H9 (cell line): ENCODE measurements at regions not wholly inside any gene's neighbourhood (a gene's known extent, or its start where the extent isn't known, plus 50 kb on each side); places are given as distances from the start of the nearest gene placed in this dataset.

Experiments used
- DNase-seq: peaks from one replicate; pipeline ENCODE4 v3.0.0-alpha.2; 2017
- H2AFZ ChIP-seq: one replicate; pipeline ENCODE4 v1.6.1; 2013; ENCODE audit warnings: mild to moderate bottlenecking, low read length, control low read depth, moderate library complexity
- H2AK5ac ChIP-seq: 2 replicates; pipeline ENCODE4 v1.6.1; 2013; ENCODE audit warnings: low read length, control low read depth, mixed read lengths; ENCODE audit not compliant: insufficient read length
- H2BK120ac ChIP-seq: one replicate; pipeline ENCODE4 v1.6.1; 2013; ENCODE audit warnings: low read depth, mild to moderate bottlenecking, low read length, control low read depth, inconsistent platforms; ENCODE audit not compliant: poor library complexity, severe bottlenecking
- H2BK12ac ChIP-seq: 2 replicates; pipeline ENCODE4 v1.6.1; 2013; ENCODE audit warnings: low read length, control low read depth, mixed read lengths, low read depth; ENCODE audit not compliant: insufficient read length
- H2BK15ac ChIP-seq: 2 replicates; pipeline ENCODE4 v1.6.1; 2013; ENCODE audit warnings: low read depth, low read length, control low read depth
- H2BK20ac ChIP-seq: one replicate; pipeline ENCODE4 v1.6.1; 2013; ENCODE audit warnings: low read depth, mild to moderate bottlenecking, low read length, control low read depth, inconsistent platforms; ENCODE audit not compliant: poor library complexity, severe bottlenecking
- H2BK5ac ChIP-seq: 2 replicates; pipeline ENCODE4 v1.6.1; 2013; ENCODE audit warnings: low read length, control low read depth, mixed read lengths; ENCODE audit not compliant: insufficient read length
- H3K14ac ChIP-seq: 2 replicates; pipeline ENCODE4 v1.6.1; 2013; ENCODE audit warnings: low read length, control low read depth; ENCODE audit not compliant: insufficient read depth
- H3K18ac ChIP-seq: 2 replicates; pipeline ENCODE4 v1.6.1; 2013; ENCODE audit warnings: low read depth, mild to moderate bottlenecking, mixed read lengths, low read length, control low read depth; ENCODE audit not compliant: insufficient read length
- H3K23ac ChIP-seq: 2 replicates; pipeline ENCODE4 v1.6.1; 2013; ENCODE audit warnings: low read length, control low read depth, mixed read lengths, low read depth; ENCODE audit not compliant: insufficient read length
- H3K23me2 ChIP-seq: 2 replicates; pipeline ENCODE4 v1.6.1; 2013; ENCODE audit warnings: low read depth, mild to moderate bottlenecking, mixed read lengths, low read length, control low read depth; ENCODE audit not compliant: insufficient read length, poor library complexity, severe bottlenecking
- H3K27ac ChIP-seq: 2 replicates; pipeline ENCODE4 v1.5.1; 2013; ENCODE audit warnings: low read length, control low read depth, mixed read lengths, low read depth; ENCODE audit not compliant: insufficient read length
- H3K27me3 ChIP-seq: 2 replicates; pipeline ENCODE4 v1.6.1; 2013; ENCODE audit warnings: low read length, control low read depth, inconsistent platforms; ENCODE audit not compliant: insufficient read depth
- H3K4ac ChIP-seq: 2 replicates; pipeline ENCODE4 v1.6.1; 2013; ENCODE audit warnings: low read depth, mild to moderate bottlenecking, control low read depth, inconsistent platforms, low read length, moderate library complexity
- H3K4me1 ChIP-seq: 2 replicates; pipeline ENCODE4 v1.6.1; 2013; ENCODE audit warnings: low read length, control low read depth, inconsistent platforms; ENCODE audit not compliant: insufficient read depth
- H3K4me2 ChIP-seq: 2 replicates; pipeline ENCODE4 v1.6.1; 2013; ENCODE audit warnings: low read length, control low read depth, mixed read lengths; ENCODE audit not compliant: insufficient read length, insufficient read depth
- H3K56ac ChIP-seq: 2 replicates; pipeline ENCODE4 v1.6.1; 2013; ENCODE audit warnings: low read depth, mild to moderate bottlenecking, mixed read lengths, low read length, control low read depth; ENCODE audit not compliant: insufficient read length
- H3K79me1 ChIP-seq: 2 replicates; pipeline ENCODE4 v1.6.1; 2013; ENCODE audit warnings: low read depth, mild to moderate bottlenecking, moderate library complexity, low read length, control low read depth, inconsistent platforms; ENCODE audit not compliant: insufficient read depth, poor library complexity, severe bottlenecking
- H3K79me2 ChIP-seq: 2 replicates; pipeline ENCODE4 v1.6.1; 2013; ENCODE audit warnings: low read length, control low read depth, inconsistent platforms; ENCODE audit not compliant: insufficient read depth
- H3K9ac ChIP-seq: 2 replicates; pipeline ENCODE4 v1.6.1; 2013; ENCODE audit warnings: low read length, control low read depth, mixed read lengths; ENCODE audit not compliant: insufficient read length; ENCODE audit errors: extremely low read depth
- H3K9me3 ChIP-seq: one replicate; pipeline ENCODE4 v1.6.1; 2013; ENCODE audit warnings: low read depth, low read length, inconsistent platforms; ENCODE audit not compliant: control insufficient read depth
- H3T11ph ChIP-seq: one replicate; pipeline ENCODE4 v1.6.1; 2013; ENCODE audit warnings: mild to moderate bottlenecking, low read length, control low read depth, inconsistent platforms
- H4K20me1 ChIP-seq: one replicate; pipeline ENCODE4 v1.6.1; 2013; ENCODE audit not compliant: control insufficient read depth, insufficient read length, insufficient read depth
- H4K5ac ChIP-seq: 2 replicates; pipeline ENCODE4 v1.6.1; 2013; ENCODE audit warnings: low read depth, mild to moderate bottlenecking, mixed read lengths, low read length, control low read depth; ENCODE audit not compliant: insufficient read length
- H4K8ac ChIP-seq: replicated peaks from 2 replicates; pipeline ENCODE4 v1.6.1; 2013; ENCODE audit warnings: low read length, control low read depth, mixed read lengths, low read depth; ENCODE audit not compliant: insufficient read length
- H4K91ac ChIP-seq: 2 replicates; pipeline ENCODE4 v1.6.1; 2013; ENCODE audit warnings: low read depth, mild to moderate bottlenecking, moderate library complexity, mixed read lengths, low read length, control low read depth; ENCODE audit not compliant: insufficient read length
- H3K27ac Mint-ChIP-seq, 3 experiments: 2 replicates in 2 of 3; 3 replicates in 1 of 3; pipeline ENCODE4 v1.8.0; 2020 to 2021; ENCODE audit warnings: mixed read lengths in 3 of 3, mild to moderate bottlenecking in 1 of 3, moderate library complexity in 1 of 3
- H3K27me3 Mint-ChIP-seq: 2 replicates; pipeline ENCODE4 v1.8.0; 2021; ENCODE audit warnings: low read depth, mild to moderate bottlenecking, moderate library complexity, mixed read lengths
- H3K36me3 Mint-ChIP-seq, 3 experiments: 2 replicates in 2 of 3; 3 replicates in 1 of 3; pipeline ENCODE4 v1.8.0; 2020 to 2021; ENCODE audit warnings: low read depth in 3 of 3, mixed read lengths in 3 of 3; ENCODE audit not compliant: insufficient read depth in 1 of 3
- H3K4me1 Mint-ChIP-seq, 2 experiments: 2 replicates each; pipeline ENCODE4 v1.8.0; 2020; ENCODE audit warnings: mixed read lengths in 2 of 2
- H3K4me3 Mint-ChIP-seq, 2 experiments: 2 replicates in 1 of 2; 3 replicates in 1 of 2; pipeline ENCODE4 v1.8.0; 2020 to 2021; ENCODE audit warnings: mild to moderate bottlenecking in 2 of 2, mixed read lengths in 2 of 2, moderate library complexity in 1 of 2
- H3K9me3 Mint-ChIP-seq, 2 experiments: 2 replicates in 1 of 2; 3 replicates in 1 of 2; pipeline ENCODE4 v1.8.0; 2020; ENCODE audit warnings: mild to moderate bottlenecking in 2 of 2, mixed read lengths in 2 of 2, moderate library complexity in 1 of 2
- WGBS: extraction: QIAGEN DNeasy Blood & Tissue Kit; methylation state at CpG from one replicate; pipeline ENCODE4 v1.1.7; 2013; ENCODE audit warnings: missing lambda C conversion rate, low lambda C conversion rate, mixed read lengths; ENCODE audit not compliant: insufficient read length; ENCODE audit errors: extremely low coverage; 5-methylcytosine and 5-hydroxymethylcytosine counted together
- TF ChIP-seq, protein P1 (sequence below): fragments of 200-600 bp; sonication (generic); conservative IDR thresholded peaks from 3 replicates; pipeline ENCODE4 v1.8.0; 2021; ENCODE audit warnings: antibody characterized with exemption, mild to moderate bottlenecking

DNA sequence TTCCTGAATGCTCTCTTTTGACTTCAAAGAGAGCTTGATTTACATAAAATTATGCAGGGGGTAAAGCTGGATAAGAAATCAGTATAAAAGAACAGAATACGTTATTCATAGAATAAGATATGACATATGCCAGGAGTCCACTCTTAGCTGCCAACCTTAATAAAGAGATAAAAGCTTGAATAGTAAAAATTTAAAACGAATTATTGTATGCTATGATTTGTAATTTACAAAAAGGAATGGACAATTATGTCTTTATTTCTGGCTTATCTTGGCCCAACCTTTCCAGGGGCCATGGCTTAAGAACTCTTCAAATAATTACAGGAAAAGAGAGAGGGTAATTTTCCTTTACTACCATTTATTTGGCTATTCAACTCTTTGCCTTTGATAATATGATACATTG lies 192.2 kb upstream of the ITM2A start:
- no CpG with 5 or more reads among the region's 2 CpGs for WGBS
- H3K23me2 ChIP-seq, result no peaks in the 10 kb centered on the region
- H4K5ac ChIP-seq, result no peak overlapping the region
- Mint-ChIP-seq H3K27ac (no peak overlapping the region), H3K36me3 (peaks cover 0 to 7% (median 4%) of the 10 kb centered on the region in 3 experiments; a peak in 3 of 7 replicates), H3K4me1 (no peaks in the 10 kb centered on the region), H3K4me3 (no peak overlapping the region), H3K9me3 (peaks cover 54 to 61% of the 10 kb centered on the region in 2 experiments), H3K27me3 (no peaks in the 10 kb centered on the region)
- H2BK5ac ChIP-seq, result no peak overlapping the region
- no peak overlapping the region for H3K4me2 ChIP-seq
- DNase-seq, result no peak
- H3K79me2 ChIP-seq, result no peaks in the 10 kb centered on the region
- no peak overlapping the region for H2BK15ac ChIP-seq
- H2BK120ac ChIP-seq, result no peak overlapping the region
- H3K9me3 ChIP-seq, result peaks cover 10% of the 10 kb centered on the region
- H3K27me3 ChIP-seq, result no peaks in the 10 kb centered on the region
- no peak overlapping the region for H3K14ac ChIP-seq
- H4K20me1 ChIP-seq, result no peaks in the 10 kb centered on the region
- H2AK5ac ChIP-seq, result no peak overlapping the region
- no peak overlapping the region for H3K27ac ChIP-seq
- H3T11ph ChIP-seq, result no peak overlapping the region
- no peak overlapping the region for H4K8ac ChIP-seq
- H3K4me1 ChIP-seq, result no peaks in the 10 kb centered on the region
- H3K18ac ChIP-seq, result no peak overlapping the region
- no peak overlapping the region for H3K56ac ChIP-seq
- no peak overlapping the region for H3K23ac ChIP-seq
- no peak overlapping the region for H2AFZ ChIP-seq
- H3K79me1 ChIP-seq, result no peaks in the 10 kb centered on the region
- no peak overlapping the region for H2BK12ac ChIP-seq
- no peak overlapping the region for H3K4ac ChIP-seq
- TF ChIP-seq, protein P1, sequence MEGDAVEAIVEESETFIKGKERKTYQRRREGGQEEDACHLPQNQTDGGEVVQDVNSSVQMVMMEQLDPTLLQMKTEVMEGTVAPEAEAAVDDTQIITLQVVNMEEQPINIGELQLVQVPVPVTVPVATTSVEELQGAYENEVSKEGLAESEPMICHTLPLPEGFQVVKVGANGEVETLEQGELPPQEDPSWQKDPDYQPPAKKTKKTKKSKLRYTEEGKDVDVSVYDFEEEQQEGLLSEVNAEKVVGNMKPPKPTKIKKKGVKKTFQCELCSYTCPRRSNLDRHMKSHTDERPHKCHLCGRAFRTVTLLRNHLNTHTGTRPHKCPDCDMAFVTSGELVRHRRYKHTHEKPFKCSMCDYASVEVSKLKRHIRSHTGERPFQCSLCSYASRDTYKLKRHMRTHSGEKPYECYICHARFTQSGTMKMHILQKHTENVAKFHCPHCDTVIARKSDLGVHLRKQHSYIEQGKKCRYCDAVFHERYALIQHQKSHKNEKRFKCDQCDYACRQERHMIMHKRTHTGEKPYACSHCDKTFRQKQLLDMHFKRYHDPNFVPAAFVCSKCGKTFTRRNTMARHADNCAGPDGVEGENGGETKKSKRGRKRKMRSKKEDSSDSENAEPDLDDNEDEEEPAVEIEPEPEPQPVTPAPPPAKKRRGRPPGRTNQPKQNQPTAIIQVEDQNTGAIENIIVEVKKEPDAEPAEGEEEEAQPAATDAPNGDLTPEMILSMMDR, result no peak
- H3K9ac ChIP-seq, result no peak overlapping the region
- H4K91ac ChIP-seq, result no peak overlapping the region
- H2BK20ac ChIP-seq, result no peak overlapping the region
